Liver (tissue), 8 donors: ENCODE measurements at regions not wholly inside any gene's neighbourhood (a gene's known extent, or its start where the extent isn't known, plus 50 kb on each side); places are given as distances from the start of the nearest gene placed in this dataset.
A peak's percentile ranks its signal among the peaks of the same experiment; 100 is the strongest.

Experiments used
- DNase-seq: peaks from one replicate; pipeline ENCODE4 v3.0.0-alpha.2; 2017; ENCODE audit warnings: low spot score
- H3K27ac ChIP-seq, 2 donors: one replicate each; pipeline ENCODE4 v1.7.0; 2013; ENCODE audit warnings: inconsistent platforms in 2 of 2, low read length in 2 of 2, control low read depth in 1 of 2, low read depth in 1 of 2, mild to moderate bottlenecking in 1 of 2
- H3K27me3 ChIP-seq, 4 donors: one replicate each; pipeline versions ENCODE4 v1.6.1 to v1.7.0; 2013; ENCODE audit warnings: low read length in 3 of 4, inconsistent platforms in 1 of 4, mild to moderate bottlenecking in 1 of 4, moderate library complexity in 1 of 4; ENCODE audit not compliant: control insufficient read depth in 4 of 4, insufficient read depth in 4 of 4
- H3K36me3 ChIP-seq, 4 donors: one replicate each; pipeline versions ENCODE4 v1.6.1 to v1.7.0; 2013; ENCODE audit warnings: low read length in 3 of 4, mild to moderate bottlenecking in 3 of 4, low read depth in 1 of 4, moderate library complexity in 1 of 4; ENCODE audit not compliant: control insufficient read depth in 4 of 4, insufficient read depth in 3 of 4
- H3K4me1 ChIP-seq, 4 donors: one replicate each; pipeline versions ENCODE4 v1.6.1 to v1.7.0; 2013; ENCODE audit warnings: low read length in 3 of 4, mild to moderate bottlenecking in 3 of 4, moderate library complexity in 1 of 4; ENCODE audit not compliant: control insufficient read depth in 4 of 4, insufficient read depth in 4 of 4
- H3K4me3 ChIP-seq, 3 donors: one replicate each; pipeline versions ENCODE4 v1.6.1 to v1.7.0; 2013; ENCODE audit warnings: low read length in 3 of 3, control low read depth in 1 of 3, low read depth in 1 of 3, mild to moderate bottlenecking in 1 of 3
- H3K9ac ChIP-seq, 2 donors: one replicate each; pipeline ENCODE4 v1.7.0; 2013; ENCODE audit warnings: low read length in 2 of 2, mild to moderate bottlenecking in 2 of 2, moderate library complexity in 2 of 2, control low read depth in 1 of 2, low read depth in 1 of 2
- H3K9me3 ChIP-seq, 4 donors: one replicate each; pipeline versions ENCODE4 v1.6.1 to v1.7.0; 2013; ENCODE audit warnings: low read length in 3 of 4; ENCODE audit not compliant: control insufficient read depth in 4 of 4
- EGR1 ChIP-seq, 2 donors: IDR thresholded peaks; 2 replicates each; pipeline ENCODE4 v1.6.1; 2016 to 2018; ENCODE audit warnings: antibody characterized with exemption in 2 of 2, low read depth in 2 of 2
- FOXA1 ChIP-seq: IDR thresholded peaks from 2 replicates; pipeline ENCODE4 v1.6.1; 2016; ENCODE audit warnings: antibody characterized with exemption
- FOXA2 ChIP-seq: IDR thresholded peaks from 2 replicates; pipeline ENCODE4 v1.6.1; 2016; ENCODE audit warnings: antibody characterized with exemption
- GABPA ChIP-seq, 2 donors: IDR thresholded peaks in 1 of 2; conservative IDR thresholded peaks in 1 of 2; 2 replicates each; pipeline ENCODE4 v1.6.1; 2016; ENCODE audit warnings: antibody characterized with exemption in 2 of 2, mild to moderate bottlenecking in 1 of 2, moderate library complexity in 1 of 2
- HNF4A ChIP-seq, 2 donors: conservative IDR thresholded peaks; 2 replicates each; pipeline ENCODE4 v1.6.1; 2016; ENCODE audit warnings: antibody characterized with exemption in 2 of 2, mild to moderate bottlenecking in 2 of 2
- HNF4G ChIP-seq: IDR thresholded peaks from 2 replicates; pipeline ENCODE4 v1.6.1; 2016; ENCODE audit warnings: antibody characterized with exemption
- JUND ChIP-seq, 2 donors: IDR thresholded peaks; 2 replicates each; pipeline ENCODE4 v1.6.1; 2016; ENCODE audit warnings: antibody characterized with exemption in 2 of 2
- NR2F2 ChIP-seq: IDR thresholded peaks from 2 replicates; pipeline ENCODE4 v1.6.1; 2016; ENCODE audit warnings: antibody characterized with exemption
- RAD21 ChIP-seq, 2 donors: IDR thresholded peaks; 2 replicates each; pipeline ENCODE4 v1.6.1; 2016; ENCODE audit warnings: antibody characterized with exemption in 2 of 2, mild to moderate bottlenecking in 2 of 2
- RXRA ChIP-seq, 2 donors: IDR thresholded peaks; 2 replicates each; pipeline ENCODE4 v1.6.1; 2017 to 2018; ENCODE audit warnings: antibody characterized with exemption in 2 of 2, mild to moderate bottlenecking in 1 of 2
- SP1 ChIP-seq: IDR thresholded peaks from 2 replicates; pipeline ENCODE4 v1.6.1; 2018; ENCODE audit warnings: antibody characterized with exemption, mild to moderate bottlenecking
- TAF1 ChIP-seq: conservative IDR thresholded peaks from 2 replicates; pipeline ENCODE4 v1.6.1; 2016; ENCODE audit warnings: antibody characterized with exemption, mild to moderate bottlenecking
- YY1 ChIP-seq: IDR thresholded peaks from 2 replicates; pipeline ENCODE4 v1.6.1; 2016; ENCODE audit warnings: antibody characterized with exemption, mild to moderate bottlenecking
- WGBS: extraction: QIAGEN DNeasy Blood & Tissue Kit; methylation state at CpG from one replicate; pipeline ENCODE4 v1.1.7; 2013; 5-methylcytosine and 5-hydroxymethylcytosine counted together
- TF ChIP-seq, protein P1 (sequence below): IDR thresholded peaks from 2 replicates; pipeline ENCODE4 v1.6.1; 2016; ENCODE audit warnings: antibody characterized with exemption
- TF ChIP-seq, protein P2 (sequence below): IDR thresholded peaks from 2 replicates; pipeline ENCODE4 v1.6.1; 2016; ENCODE audit warnings: antibody characterized with exemption
- TF ChIP-seq, protein P3 (sequence below): IDR thresholded peaks from 2 replicates; pipeline ENCODE4 v1.6.1; 2016; ENCODE audit warnings: antibody characterized with exemption, mild to moderate bottlenecking
- TF ChIP-seq, protein P4 (sequence below): fragments of 150-350 bp; IDR thresholded peaks from 2 replicates; pipeline ENCODE4 v1.5.1; 2017; ENCODE audit warnings: improper control_type of control experiment, low read depth, low read length; ENCODE audit not compliant: missing input control
- TF ChIP-seq, protein P5 (sequence below): IDR thresholded peaks from 2 replicates; pipeline ENCODE4 v1.6.1; 2016; ENCODE audit warnings: antibody characterized with exemption
- donor health status: healthy.
- donor health status: healthy.
- donor health status: healthy.
- donor health status: healthy.
- donor health status: healthy.

DNA sequence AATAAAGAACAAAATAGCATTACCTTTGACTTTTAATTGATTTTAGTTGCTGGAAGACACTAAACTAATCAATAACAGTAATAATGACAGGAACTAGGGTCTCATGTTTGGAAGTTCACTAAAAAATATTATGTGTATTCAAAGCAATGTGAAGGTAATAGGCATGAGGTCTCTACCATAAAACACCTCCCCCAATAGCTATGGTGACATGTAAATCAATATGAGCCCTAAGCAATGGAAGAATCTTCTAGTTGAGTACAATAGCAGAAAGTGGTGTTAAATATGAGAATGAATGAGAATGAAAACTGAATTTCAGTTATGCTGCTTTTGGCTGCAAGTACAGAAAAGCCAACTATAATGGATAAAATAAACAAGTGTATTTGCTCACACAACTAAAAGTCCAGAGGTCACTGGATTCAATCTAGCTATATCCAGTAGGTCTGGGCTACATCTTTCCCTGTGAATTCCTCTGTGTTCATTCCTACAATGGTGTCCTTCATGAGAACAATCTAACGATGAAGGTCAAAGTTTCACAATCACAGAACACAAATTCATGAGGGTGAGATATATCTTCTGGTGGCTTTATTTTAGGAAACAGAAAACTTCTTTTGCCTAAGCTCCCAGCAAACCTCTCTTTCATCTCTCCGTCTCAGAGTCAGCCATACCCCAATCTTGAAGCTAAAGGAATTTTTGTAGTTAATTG lies 728.0 kb downstream of the FSCB start (continued):
- TF ChIP-seq JUND (IDR thresholded peaks at IDR 0.05) (no peak), FOXA2 (peak; percentile 71), YY1 (peak; percentile 65), EGR1 (IDR thresholded peaks at IDR 0.05; ENCODE audit: low read depth in 2 of 2) (no peak)
- TF ChIP-seq, protein P1, sequence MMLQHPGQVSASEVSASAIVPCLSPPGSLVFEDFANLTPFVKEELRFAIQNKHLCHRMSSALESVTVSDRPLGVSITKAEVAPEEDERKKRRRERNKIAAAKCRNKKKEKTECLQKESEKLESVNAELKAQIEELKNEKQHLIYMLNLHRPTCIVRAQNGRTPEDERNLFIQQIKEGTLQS, result no peak

DNA sequence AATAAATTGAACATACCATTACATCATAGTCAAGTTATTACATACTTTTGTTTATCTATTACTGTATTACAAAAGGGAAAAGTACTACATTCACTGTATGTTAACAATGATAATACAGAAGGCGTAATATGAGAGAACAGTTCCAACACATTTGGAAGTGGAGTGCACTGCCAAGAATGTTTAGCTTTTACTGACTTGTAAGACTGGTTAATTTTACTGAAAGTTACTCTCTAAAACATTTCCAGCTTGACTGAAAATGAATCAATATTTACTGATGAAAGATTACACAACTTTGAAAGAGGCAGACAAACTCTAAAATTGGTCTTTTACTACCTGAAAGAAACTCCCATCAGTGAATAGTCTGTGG lies 728.5 kb downstream of the FSCB start:
- Histone ChIP-seq H3K9ac (no peak overlapping the region), H3K27me3 (no peaks in the 10 kb centered on the region), H3K4me3 (no peak overlapping the region), H3K9me3 (no peaks in the 10 kb centered on the region), H3K4me1 (peaks cover 2 to 19% (median 17%) of the 10 kb centered on the region in 4 donors), H3K36me3 (no peaks in the 10 kb centered on the region), H3K27ac (peak overlapping the region; percentile 74 to 76)
- DNase-seq, result no peak
- WGBS, result 20% methylated on average over 1 of the region's 1 CpG
- no peak for TF ChIP-seq JUND (IDR thresholded peaks at IDR 0.05)
- TF ChIP-seq, protein P1, result no peak
- TF ChIP-seq, protein P2, sequence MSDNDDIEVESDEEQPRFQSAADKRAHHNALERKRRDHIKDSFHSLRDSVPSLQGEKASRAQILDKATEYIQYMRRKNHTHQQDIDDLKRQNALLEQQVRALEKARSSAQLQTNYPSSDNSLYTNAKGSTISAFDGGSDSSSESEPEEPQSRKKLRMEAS, result no peak
- TF ChIP-seq, protein P3, sequence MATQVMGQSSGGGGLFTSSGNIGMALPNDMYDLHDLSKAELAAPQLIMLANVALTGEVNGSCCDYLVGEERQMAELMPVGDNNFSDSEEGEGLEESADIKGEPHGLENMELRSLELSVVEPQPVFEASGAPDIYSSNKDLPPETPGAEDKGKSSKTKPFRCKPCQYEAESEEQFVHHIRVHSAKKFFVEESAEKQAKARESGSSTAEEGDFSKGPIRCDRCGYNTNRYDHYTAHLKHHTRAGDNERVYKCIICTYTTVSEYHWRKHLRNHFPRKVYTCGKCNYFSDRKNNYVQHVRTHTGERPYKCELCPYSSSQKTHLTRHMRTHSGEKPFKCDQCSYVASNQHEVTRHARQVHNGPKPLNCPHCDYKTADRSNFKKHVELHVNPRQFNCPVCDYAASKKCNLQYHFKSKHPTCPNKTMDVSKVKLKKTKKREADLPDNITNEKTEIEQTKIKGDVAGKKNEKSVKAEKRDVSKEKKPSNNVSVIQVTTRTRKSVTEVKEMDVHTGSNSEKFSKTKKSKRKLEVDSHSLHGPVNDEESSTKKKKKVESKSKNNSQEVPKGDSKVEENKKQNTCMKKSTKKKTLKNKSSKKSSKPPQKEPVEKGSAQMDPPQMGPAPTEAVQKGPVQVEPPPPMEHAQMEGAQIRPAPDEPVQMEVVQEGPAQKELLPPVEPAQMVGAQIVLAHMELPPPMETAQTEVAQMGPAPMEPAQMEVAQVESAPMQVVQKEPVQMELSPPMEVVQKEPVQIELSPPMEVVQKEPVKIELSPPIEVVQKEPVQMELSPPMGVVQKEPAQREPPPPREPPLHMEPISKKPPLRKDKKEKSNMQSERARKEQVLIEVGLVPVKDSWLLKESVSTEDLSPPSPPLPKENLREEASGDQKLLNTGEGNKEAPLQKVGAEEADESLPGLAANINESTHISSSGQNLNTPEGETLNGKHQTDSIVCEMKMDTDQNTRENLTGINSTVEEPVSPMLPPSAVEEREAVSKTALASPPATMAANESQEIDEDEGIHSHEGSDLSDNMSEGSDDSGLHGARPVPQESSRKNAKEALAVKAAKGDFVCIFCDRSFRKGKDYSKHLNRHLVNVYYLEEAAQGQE, result no peak
- TF ChIP-seq GABPA (IDR thresholded peaks at IDR 0.05 in 1 of 2, conservative IDR thresholded peaks at IDR 0.05 in 1 of 2), result no peak
- TF ChIP-seq FOXA2, result no peak
- TF ChIP-seq, protein P4, sequence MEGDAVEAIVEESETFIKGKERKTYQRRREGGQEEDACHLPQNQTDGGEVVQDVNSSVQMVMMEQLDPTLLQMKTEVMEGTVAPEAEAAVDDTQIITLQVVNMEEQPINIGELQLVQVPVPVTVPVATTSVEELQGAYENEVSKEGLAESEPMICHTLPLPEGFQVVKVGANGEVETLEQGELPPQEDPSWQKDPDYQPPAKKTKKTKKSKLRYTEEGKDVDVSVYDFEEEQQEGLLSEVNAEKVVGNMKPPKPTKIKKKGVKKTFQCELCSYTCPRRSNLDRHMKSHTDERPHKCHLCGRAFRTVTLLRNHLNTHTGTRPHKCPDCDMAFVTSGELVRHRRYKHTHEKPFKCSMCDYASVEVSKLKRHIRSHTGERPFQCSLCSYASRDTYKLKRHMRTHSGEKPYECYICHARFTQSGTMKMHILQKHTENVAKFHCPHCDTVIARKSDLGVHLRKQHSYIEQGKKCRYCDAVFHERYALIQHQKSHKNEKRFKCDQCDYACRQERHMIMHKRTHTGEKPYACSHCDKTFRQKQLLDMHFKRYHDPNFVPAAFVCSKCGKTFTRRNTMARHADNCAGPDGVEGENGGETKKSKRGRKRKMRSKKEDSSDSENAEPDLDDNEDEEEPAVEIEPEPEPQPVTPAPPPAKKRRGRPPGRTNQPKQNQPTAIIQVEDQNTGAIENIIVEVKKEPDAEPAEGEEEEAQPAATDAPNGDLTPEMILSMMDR, result no peak
- no peak for TF ChIP-seq RAD21 (IDR thresholded peaks at IDR 0.05)
- TF ChIP-seq RXRA (IDR thresholded peaks at IDR 0.05), result no peak
- TF ChIP-seq, protein P5, sequence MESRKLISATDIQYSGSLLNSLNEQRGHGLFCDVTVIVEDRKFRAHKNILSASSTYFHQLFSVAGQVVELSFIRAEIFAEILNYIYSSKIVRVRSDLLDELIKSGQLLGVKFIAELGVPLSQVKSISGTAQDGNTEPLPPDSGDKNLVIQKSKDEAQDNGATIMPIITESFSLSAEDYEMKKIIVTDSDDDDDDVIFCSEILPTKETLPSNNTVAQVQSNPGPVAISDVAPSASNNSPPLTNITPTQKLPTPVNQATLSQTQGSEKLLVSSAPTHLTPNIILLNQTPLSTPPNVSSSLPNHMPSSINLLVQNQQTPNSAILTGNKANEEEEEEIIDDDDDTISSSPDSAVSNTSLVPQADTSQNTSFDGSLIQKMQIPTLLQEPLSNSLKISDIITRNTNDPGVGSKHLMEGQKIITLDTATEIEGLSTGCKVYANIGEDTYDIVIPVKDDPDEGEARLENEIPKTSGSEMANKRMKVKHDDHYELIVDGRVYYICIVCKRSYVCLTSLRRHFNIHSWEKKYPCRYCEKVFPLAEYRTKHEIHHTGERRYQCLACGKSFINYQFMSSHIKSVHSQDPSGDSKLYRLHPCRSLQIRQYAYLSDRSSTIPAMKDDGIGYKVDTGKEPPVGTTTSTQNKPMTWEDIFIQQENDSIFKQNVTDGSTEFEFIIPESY, result no peak
- TF ChIP-seq EGR1 (IDR thresholded peaks at IDR 0.05; ENCODE audit: low read depth in 2 of 2), result no peak
- no peak for TF ChIP-seq FOXA1
- no peak for TF ChIP-seq NR2F2
- no peak for TF ChIP-seq HNF4A (conservative IDR thresholded peaks at IDR 0.05)
- no peak for TF ChIP-seq YY1
- no peak for TF ChIP-seq SP1
- no peak for TF ChIP-seq TAF1
- TF ChIP-seq HNF4G, result no peak
